IMR-90 (cell line): ENCODE measurements at regions not wholly inside any gene's neighbourhood (a gene's known extent, or its start where the extent isn't known, plus 50 kb on each side); places are given as distances from the start of the nearest gene placed in this dataset.

Source experiments
- CHD1 ChIP-seq: IDR thresholded peaks from 2 replicates; pipeline ENCODE4 v1.6.1; 2012; ENCODE audit warnings: low read depth, low read length, improper control_type of control experiment
- CTCF ChIP-seq: conservative IDR thresholded peaks from 2 replicates; pipeline ENCODE4 v1.5.1; 2012; ENCODE audit warnings: mild to moderate bottlenecking, low read depth, low read length, improper control_type of control experiment
- ELK1 ChIP-seq: fragments of 150-350 bp; IDR thresholded peaks from 2 replicates; pipeline ENCODE4 v1.6.1; 2016; ENCODE audit warnings: low read depth, mild to moderate bottlenecking, low read length, moderate library complexity, borderline replicate concordance
- MAZ ChIP-seq: IDR thresholded peaks from 2 replicates; pipeline ENCODE4 v1.6.1; 2012; ENCODE audit warnings: low read depth, mild to moderate bottlenecking, low read length, improper control_type of control experiment, moderate library complexity, borderline replicate concordance
- MXI1 ChIP-seq: IDR thresholded peaks from 2 replicates; pipeline ENCODE4 v1.6.1; 2012; ENCODE audit warnings: low read depth, mild to moderate bottlenecking, low read length, moderate library complexity, borderline replicate concordance
- POLR2A ChIP-seq: IDR thresholded peaks from 2 replicates; pipeline ENCODE4 v1.6.1; 2012; ENCODE audit warnings: mild to moderate bottlenecking, low read depth, low read length
- RAD21 ChIP-seq: IDR thresholded peaks from 2 replicates; pipeline ENCODE4 v1.6.1; 2012; ENCODE audit warnings: low read length, improper control_type of control experiment
- RCOR1 ChIP-seq: IDR thresholded peaks from 2 replicates; pipeline ENCODE4 v1.6.1; 2012; ENCODE audit warnings: mild to moderate bottlenecking, low read length, improper control_type of control experiment; ENCODE audit not compliant: insufficient replicate concordance
- SMC3 ChIP-seq: fragments of 150-350 bp; IDR thresholded peaks from 2 replicates; pipeline ENCODE4 v1.6.1; 2016; ENCODE audit warnings: low read depth, mild to moderate bottlenecking, antibody characterized with exemption, low read length, moderate library complexity
- USF2 ChIP-seq: fragments of 150-350 bp; IDR thresholded peaks from 2 replicates; pipeline ENCODE4 v1.6.1; 2017; ENCODE audit warnings: mild to moderate bottlenecking, antibody characterized with exemption, low read length, low read depth

GRCh38 chr12:91859347-91859746, 286.3 kb downstream of the BTG1 start:
- TF ChIP-seq CTCF: no peak
- TF ChIP-seq RAD21: no peak
- no peak for TF ChIP-seq RCOR1
- TF ChIP-seq SMC3: no peak
- TF ChIP-seq POLR2A: no peak
- no peak for TF ChIP-seq MAZ
- TF ChIP-seq ELK1: no peak
- TF ChIP-seq USF2: no peak
- TF ChIP-seq MXI1: no peak
- no peak for TF ChIP-seq CHD1
